Nephron (organoid): ENCODE measurements at regions not wholly inside any gene's neighbourhood (a gene's known extent, or its start where the extent isn't known, plus 50 kb on each side); places are given as distances from the start of the nearest gene placed in this dataset.
"Not testable (repeated sequence)": the region's sequence is repeated elsewhere in the genome, so short reads cannot be mapped to it uniquely, and the experiment has no call there.

Source experiments
- H3K27ac Mint-ChIP-seq, 3 experiments: 2 replicates each; pipeline ENCODE4 v1.8.0; 2020; ENCODE audit warnings: mixed read lengths in 3 of 3, mild to moderate bottlenecking in 2 of 3, moderate library complexity in 1 of 3
- H3K27me3 Mint-ChIP-seq: 2 replicates; pipeline ENCODE4 v1.8.0; 2021; ENCODE audit warnings: low read depth, mild to moderate bottlenecking, moderate library complexity, mixed read lengths
- H3K36me3 Mint-ChIP-seq: 2 replicates; pipeline ENCODE4 v1.8.0; 2020; ENCODE audit warnings: low read depth, mixed read lengths
- H3K4me1 Mint-ChIP-seq: 2 replicates; pipeline ENCODE4 v1.8.0; 2020; ENCODE audit warnings: mixed read lengths
- H3K4me3 Mint-ChIP-seq, 3 experiments: 2 replicates each; pipeline ENCODE4 v1.8.0; 2020; ENCODE audit warnings: mild to moderate bottlenecking in 3 of 3, mixed read lengths in 3 of 3, moderate library complexity in 2 of 3
- H3K9me3 Mint-ChIP-seq: 2 replicates; pipeline ENCODE4 v1.8.0; 2020; ENCODE audit warnings: mixed read lengths
- CTCF ChIP-seq, 3 experiments: fragments of 200-600 bp; sonication (generic); IDR thresholded peaks; one replicate each; pipeline ENCODE4 v1.5.0; 2021; ENCODE audit warnings: antibody characterized with exemption in 3 of 3; ENCODE audit not compliant: unreplicated experiment in 3 of 3

- H3K27ac Mint-ChIP-seq, H3K27me3 Mint-ChIP-seq, H3K4me3 Mint-ChIP-seq, H3K36me3 Mint-ChIP-seq: not testable (repeated sequence)
- Mint-ChIP-seq H3K4me1 (peaks cover 11% of the 10 kb centered on the region), H3K9me3 (peaks cover 25% of the 10 kb centered on the region)
Observed at GRCh38 chr19:21668072-21668773, 99.2 kb downstream of the ZNF100 start.

GRCh38 chr19:21655540-21656126, 111.7 kb downstream of the ZNF100 start:
- H3K27me3 Mint-ChIP-seq = no peaks in the 10 kb centered on the region
- no peak overlapping the region for H3K4me3 Mint-ChIP-seq
- H3K4me1 Mint-ChIP-seq = no peaks in the 10 kb centered on the region
- no peaks in the 10 kb centered on the region for H3K36me3 Mint-ChIP-seq
- peaks cover 19% of the 10 kb centered on the region for H3K9me3 Mint-ChIP-seq
- no peak for TF ChIP-seq CTCF (IDR thresholded peaks at IDR 0.05; ENCODE audit: unreplicated experiment in 3 of 3)
- no peak overlapping the region for H3K27ac Mint-ChIP-seq

- H3K9me3 Mint-ChIP-seq = peaks cover 38% of the 10 kb centered on the region
- not testable (repeated sequence) for H3K27ac Mint-ChIP-seq, H3K4me1 Mint-ChIP-seq, H3K27me3 Mint-ChIP-seq, H3K4me3 Mint-ChIP-seq, H3K36me3 Mint-ChIP-seq
Observed at GRCh38 chr19:21651478-21651877, 115.9 kb downstream of the ZNF100 start.

- Mint-ChIP-seq H3K27me3 (no peaks in the 10 kb centered on the region), H3K27ac (no peak overlapping the region), H3K36me3 (no peaks in the 10 kb centered on the region), H3K9me3 (peaks cover 26% of the 10 kb centered on the region), H3K4me1 (no peaks in the 10 kb centered on the region), H3K4me3 (no peak overlapping the region)
- no peak for TF ChIP-seq CTCF (IDR thresholded peaks at IDR 0.05; ENCODE audit: unreplicated experiment in 3 of 3)
Observed at GRCh38 chr19:21638776-21639175, 128.6 kb downstream of the ZNF100 start.

- no peak for TF ChIP-seq CTCF (IDR thresholded peaks at IDR 0.05; ENCODE audit: unreplicated experiment in 3 of 3)
- Mint-ChIP-seq H3K36me3 (peaks cover 3% of the 10 kb centered on the region), H3K4me3 (no peak overlapping the region), H3K27ac (no peak overlapping the region), H3K4me1 (no peaks in the 10 kb centered on the region), H3K9me3 (peaks cover 27% of the 10 kb centered on the region), H3K27me3 (peaks cover 3% of the 10 kb centered on the region)
Observed at GRCh38 chr19:21626924-21627697, 121.7 kb downstream of the ZNF429 start.

GRCh38 chr19:21626091-21626490, 120.7 kb downstream of the ZNF429 start:
- Mint-ChIP-seq H3K4me3 (no peak overlapping the region), H3K27me3 (peaks cover 3% of the 10 kb centered on the region), H3K36me3 (peaks cover 3% of the 10 kb centered on the region), H3K9me3 (peaks cover 32% of the 10 kb centered on the region), H3K27ac (no peak overlapping the region), H3K4me1 (no peaks in the 10 kb centered on the region)
- TF ChIP-seq CTCF (IDR thresholded peaks at IDR 0.05; ENCODE audit: unreplicated experiment in 3 of 3) = no peak
